ENCODE measurements at regions not wholly inside any gene's neighbourhood (a gene's known extent, or its start where the extent isn't known, plus 50 kb on each side); places are given as distances from the start of the nearest gene placed in this dataset.
"Not testable (repeated sequence)": the region's sequence is repeated elsewhere in the genome, so short reads cannot be mapped to it uniquely, and the experiment has no call there.

DNA sequence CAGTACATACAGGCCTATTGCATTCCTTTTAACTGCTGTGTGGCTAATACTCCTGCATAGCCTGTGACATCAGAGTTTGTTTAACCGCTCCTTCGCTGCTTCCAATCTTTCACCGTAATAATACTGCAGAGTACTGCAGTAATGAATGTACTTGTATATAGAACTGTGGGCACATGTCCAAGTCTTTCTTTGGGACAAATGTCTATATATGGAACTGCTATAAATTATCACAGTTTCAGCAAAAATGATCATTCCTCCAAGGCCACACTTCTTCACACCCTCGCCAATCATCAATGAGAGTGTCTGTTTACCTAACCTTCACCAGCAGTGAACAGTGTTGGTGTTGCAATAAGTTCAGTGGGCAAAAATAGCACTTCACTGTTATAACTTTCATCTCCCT, 230.4 kb downstream of the SP3 start:
- DNase-seq (no peak), ATAC-seq (no peak)
- H3K4me1 Mint-ChIP-seq (ENCODE audit: low read depth), result no peaks in the 10 kb centered on the region
- H3K27me3 Mint-ChIP-seq (ENCODE audit: low read depth), result peaks cover 6% of the 10 kb centered on the region
- peaks cover 9% of the 10 kb centered on the region for H3K9me3 Mint-ChIP-seq
- H3K36me3 Mint-ChIP-seq (ENCODE audit: insufficient read depth), result no peaks in the 10 kb centered on the region
- no peak overlapping the region for H3K4me3 Mint-ChIP-seq

DNA sequence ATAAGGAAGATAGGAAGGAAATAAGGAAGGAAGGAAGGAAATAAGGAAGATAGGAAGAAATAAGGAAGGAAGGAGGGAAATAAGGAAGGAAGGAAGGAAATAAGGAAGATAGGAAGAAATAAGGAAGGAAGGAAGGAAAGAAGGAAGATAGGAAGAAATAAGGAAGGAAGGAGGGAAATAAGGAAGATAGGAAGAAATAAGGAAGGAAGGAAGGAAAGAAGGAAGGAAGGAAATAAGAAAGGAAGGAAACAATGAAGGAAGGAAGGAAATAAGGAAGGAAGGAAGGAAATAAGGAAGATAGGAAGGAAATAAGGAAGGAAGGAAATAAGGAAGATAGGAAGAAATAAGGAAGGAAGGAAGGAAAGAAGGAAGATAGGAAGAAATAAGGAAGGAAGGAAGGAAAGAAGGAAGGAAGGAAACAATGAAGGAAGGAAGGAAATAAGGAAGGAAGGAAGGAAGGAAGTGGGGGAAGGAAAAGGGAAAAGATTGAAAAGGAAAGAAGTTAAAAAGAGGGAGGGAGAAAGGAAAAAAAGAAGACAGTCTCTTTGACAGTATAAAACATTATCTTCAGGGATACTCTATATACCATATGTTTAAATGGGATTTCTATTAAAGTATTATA, 227.1 kb downstream of the SP3 start:
- not testable (repeated sequence) for DNase-seq; H3K9me3 Mint-ChIP-seq; ATAC-seq; H3K36me3 Mint-ChIP-seq (ENCODE audit: insufficient read depth); H3K4me1 Mint-ChIP-seq (ENCODE audit: low read depth); H3K4me3 Mint-ChIP-seq
- peaks cover 20% of the 10 kb centered on the region for H3K27me3 Mint-ChIP-seq (ENCODE audit: low read depth)

DNA sequence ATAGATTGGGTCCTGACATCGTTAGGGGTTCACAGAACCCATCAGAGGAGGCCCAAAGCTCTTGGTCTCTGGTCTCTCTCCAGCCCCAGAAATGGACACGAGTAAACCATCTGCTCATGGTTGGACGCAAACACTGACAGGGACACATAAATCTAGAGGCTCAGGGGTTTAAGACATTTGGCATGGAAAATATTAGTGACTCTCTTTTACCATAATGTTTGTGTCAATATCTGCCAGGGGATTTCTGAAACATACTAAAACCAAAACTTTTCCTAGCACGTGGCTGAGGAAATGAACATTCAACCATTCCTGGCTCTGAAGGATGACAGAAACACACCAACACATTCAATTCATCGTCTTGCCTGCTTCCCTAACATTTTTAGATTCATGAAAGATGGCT, 226.2 kb downstream of the SP3 start:
- H3K4me1 Mint-ChIP-seq (ENCODE audit: low read depth), result no peaks in the 10 kb centered on the region
- H3K27me3 Mint-ChIP-seq (ENCODE audit: low read depth), result peaks cover 22% of the 10 kb centered on the region
- H3K9me3 Mint-ChIP-seq, result peaks cover 9% of the 10 kb centered on the region

DNA sequence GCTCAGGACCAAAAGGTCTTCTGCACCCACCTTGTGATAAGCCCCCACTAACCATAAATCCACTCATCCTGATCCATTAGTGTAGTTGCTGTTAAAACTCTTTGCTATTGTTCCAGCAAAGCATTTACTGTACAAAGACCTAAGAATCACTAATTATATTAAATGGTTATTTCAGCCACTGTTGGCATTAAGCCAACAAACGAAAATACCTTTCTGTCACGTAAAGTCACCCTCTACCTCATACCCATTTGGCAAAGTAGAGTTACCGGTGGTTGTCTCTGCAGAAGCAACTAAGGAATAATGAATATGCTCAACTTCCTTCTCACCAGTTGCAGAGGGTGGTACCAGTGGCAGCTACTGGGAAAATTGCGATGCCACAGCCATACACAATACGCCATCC, 224.5 kb downstream of the SP3 start:
- DNase-seq (no peak), ATAC-seq (no peak)
- no peaks in the 10 kb centered on the region for H3K4me1 Mint-ChIP-seq (ENCODE audit: low read depth)
- H3K9me3 Mint-ChIP-seq, result peaks cover 9% of the 10 kb centered on the region
- peaks cover 26% of the 10 kb centered on the region for H3K27me3 Mint-ChIP-seq (ENCODE audit: low read depth)
- no peaks in the 10 kb centered on the region for H3K36me3 Mint-ChIP-seq (ENCODE audit: insufficient read depth)
- no peak overlapping the region for H3K4me3 Mint-ChIP-seq

More for the DNA sequence above, 226.2 kb downstream of the SP3 start:
- Mint-ChIP-seq H3K4me3 (no peak overlapping the region), H3K36me3 (ENCODE audit: insufficient read depth) (no peaks in the 10 kb centered on the region)
- ATAC-seq (no peak), DNase-seq (no peak)

DNA sequence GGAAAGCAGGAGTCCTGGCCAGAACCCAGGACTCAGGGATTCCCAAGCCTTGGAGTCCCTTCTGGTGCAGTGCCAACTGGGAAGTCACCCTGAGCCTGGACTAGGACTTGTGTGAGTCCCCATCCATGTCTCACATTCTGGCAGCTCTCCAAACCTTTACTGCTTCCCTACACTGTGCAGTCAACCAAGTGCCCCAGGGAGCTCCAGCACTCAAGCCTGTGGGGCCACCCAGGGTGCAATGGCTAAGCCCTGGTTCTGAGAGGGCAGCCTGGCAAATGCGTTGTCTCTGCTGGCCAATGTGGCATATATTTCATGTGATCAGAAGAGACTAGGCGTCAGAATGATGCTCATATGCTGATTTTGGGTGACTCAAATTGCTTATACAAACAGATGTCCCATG, 223.4 kb downstream of the SP3 start:
- Mint-ChIP-seq H3K27me3 (ENCODE audit: low read depth) (peaks cover 26% of the 10 kb centered on the region), H3K4me1 (ENCODE audit: low read depth) (no peaks in the 10 kb centered on the region), H3K4me3 (no peak overlapping the region), H3K36me3 (ENCODE audit: insufficient read depth) (no peaks in the 10 kb centered on the region), H3K9me3 (peaks cover 9% of the 10 kb centered on the region)
- DNase-seq (no peak), ATAC-seq (no peak)

DNA sequence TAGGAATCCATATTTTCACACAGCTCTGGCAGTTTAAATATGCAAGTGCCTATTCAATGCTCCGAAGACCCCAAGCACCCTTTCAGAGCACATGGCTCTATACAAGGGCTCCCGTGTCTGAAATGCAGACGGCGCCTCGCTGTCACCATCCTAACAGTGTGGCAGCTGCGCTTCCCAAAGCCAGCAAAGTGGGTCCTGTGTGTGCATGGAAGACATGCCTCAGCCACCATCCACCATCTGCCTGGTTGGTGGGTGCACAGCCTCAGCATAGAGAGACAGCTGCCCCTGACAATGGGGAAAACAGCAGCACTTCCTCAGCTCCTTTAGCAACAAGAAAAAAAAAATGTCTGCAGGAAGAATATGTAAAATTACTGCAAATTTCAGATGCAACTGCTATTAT, 218.1 kb downstream of the SP3 start:
- Mint-ChIP-seq H3K4me1 (ENCODE audit: low read depth) (no peaks in the 10 kb centered on the region), H3K36me3 (ENCODE audit: insufficient read depth) (no peaks in the 10 kb centered on the region)

DNA sequence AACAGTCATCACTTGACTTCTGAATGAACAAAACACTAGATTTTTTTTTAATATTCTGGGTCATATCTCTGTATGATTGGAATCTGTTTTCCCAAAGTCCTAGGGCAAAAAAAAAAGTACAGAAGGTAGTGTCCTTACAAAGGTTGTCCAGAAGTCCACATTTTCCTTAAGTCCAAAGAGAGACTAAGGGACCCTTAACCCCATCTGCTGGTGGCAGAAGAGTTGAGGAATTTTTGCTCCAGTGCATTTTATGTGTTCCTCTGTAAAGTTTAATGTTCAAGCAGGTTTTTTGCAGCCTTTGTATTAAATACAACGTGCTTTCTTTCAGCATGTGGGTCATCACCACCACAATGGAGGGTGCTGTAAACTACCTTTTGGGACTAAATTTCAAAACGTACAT, 215.9 kb downstream of the SP3 start:
- no peak for DNase-seq
- Mint-ChIP-seq H3K9me3 (no peaks in the 10 kb centered on the region), H3K4me1 (ENCODE audit: low read depth) (no peaks in the 10 kb centered on the region), H3K27me3 (ENCODE audit: low read depth) (peaks cover 10% of the 10 kb centered on the region), H3K4me3 (no peak overlapping the region), H3K36me3 (ENCODE audit: insufficient read depth) (no peaks in the 10 kb centered on the region)
- no peak for ATAC-seq

More for the DNA sequence above, 218.1 kb downstream of the SP3 start:
- Mint-ChIP-seq H3K27me3 (ENCODE audit: low read depth) (peaks cover 23% of the 10 kb centered on the region), H3K4me3 (no peak overlapping the region), H3K9me3 (no peaks in the 10 kb centered on the region)
- ATAC-seq (no peak), DNase-seq (no peak)

DNA sequence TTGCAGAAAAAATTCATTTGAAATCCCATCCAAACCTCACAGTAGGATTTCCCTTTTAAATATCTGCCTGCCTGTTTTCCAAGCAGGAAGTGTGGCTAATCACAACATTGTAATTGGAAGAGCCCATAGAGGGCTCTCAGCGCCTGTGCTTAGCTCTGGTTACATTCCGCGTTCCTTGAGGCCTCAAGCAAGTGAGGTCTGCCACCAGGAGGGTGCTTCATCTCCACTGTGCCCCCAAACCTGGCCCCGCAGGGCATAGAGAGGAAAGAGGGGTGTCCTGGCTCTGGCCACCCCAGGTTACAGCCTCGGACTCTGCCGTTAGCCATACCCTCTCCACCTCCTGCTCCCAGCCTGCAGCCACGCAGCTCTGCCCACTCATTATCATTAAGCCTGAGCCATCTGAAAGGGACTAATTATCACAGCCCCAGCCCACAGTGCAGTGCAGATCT, 214.8 kb downstream of the SP3 start:
- H3K27me3 Mint-ChIP-seq (ENCODE audit: low read depth), result peaks cover 8% of the 10 kb centered on the region
- DNase-seq (no peak), ATAC-seq (no peak)
- H3K36me3 Mint-ChIP-seq (ENCODE audit: insufficient read depth), result no peaks in the 10 kb centered on the region
- no peak overlapping the region for H3K4me3 Mint-ChIP-seq
- H3K4me1 Mint-ChIP-seq (ENCODE audit: low read depth), result no peaks in the 10 kb centered on the region
- no peaks in the 10 kb centered on the region for H3K9me3 Mint-ChIP-seq

DNA sequence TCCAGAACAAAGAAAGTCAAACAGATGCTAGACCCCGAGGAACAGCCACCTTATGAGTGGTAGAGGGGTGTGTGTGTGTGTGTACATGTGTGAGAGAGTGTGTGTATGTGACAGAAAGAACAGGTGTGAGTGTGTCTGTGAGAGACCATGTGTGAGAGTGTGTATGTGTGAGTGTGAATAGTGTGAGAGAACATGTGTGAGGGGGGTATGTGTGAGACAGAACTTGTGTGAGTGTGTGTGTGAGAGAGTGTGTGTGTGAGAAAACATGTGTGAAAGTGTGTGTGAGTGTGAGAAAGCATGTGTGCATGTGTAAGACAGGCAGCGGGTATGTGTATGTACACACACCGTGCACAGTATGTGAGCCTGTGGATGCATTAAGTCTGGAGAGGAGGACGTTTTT, 214.3 kb downstream of the SP3 start:
- Mint-ChIP-seq H3K27me3 (ENCODE audit: low read depth) (peaks cover 8% of the 10 kb centered on the region), H3K4me1 (ENCODE audit: low read depth) (no peaks in the 10 kb centered on the region), H3K36me3 (ENCODE audit: insufficient read depth) (no peaks in the 10 kb centered on the region), H3K9me3 (no peaks in the 10 kb centered on the region), H3K4me3 (no peak overlapping the region)
- DNase-seq (no peak), ATAC-seq (no peak)

DNA sequence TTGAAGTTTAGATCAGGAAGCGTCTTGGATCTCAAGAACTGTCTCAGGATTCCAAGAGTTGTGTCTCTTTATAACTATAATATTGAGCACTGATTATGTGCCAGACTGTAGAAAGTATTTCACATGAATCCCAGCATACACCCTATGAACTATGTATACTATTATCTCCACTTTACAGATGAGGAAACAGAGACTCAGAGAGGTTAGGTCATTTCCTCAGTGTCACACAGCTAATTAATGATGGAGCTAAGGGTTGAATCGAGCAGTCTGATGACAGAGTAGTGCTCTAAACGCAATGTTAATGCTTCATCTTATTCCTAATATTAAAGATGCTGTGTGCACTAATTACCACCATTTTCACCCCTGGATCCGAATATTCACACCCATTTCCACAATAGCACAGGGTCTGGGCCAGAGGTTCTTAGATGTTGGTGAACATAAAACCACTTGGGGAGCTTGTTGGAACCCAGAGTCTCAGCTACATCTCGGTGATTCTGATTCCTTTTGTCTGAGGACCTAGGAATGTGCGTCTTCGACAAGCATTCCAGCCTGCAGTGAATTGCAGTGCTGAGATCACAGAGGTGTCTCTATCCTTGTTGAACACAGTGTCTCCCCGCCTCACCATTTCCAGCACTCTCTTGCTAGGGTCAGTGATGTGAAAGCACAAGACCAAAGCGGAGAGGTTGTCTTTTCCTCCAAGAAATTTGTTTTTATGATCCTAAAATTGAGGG, 213.8 kb downstream of the SP3 start:
- Mint-ChIP-seq H3K4me3 (no peak overlapping the region), H3K4me1 (ENCODE audit: low read depth) (no peaks in the 10 kb centered on the region), H3K36me3 (ENCODE audit: insufficient read depth) (no peaks in the 10 kb centered on the region)

DNA sequence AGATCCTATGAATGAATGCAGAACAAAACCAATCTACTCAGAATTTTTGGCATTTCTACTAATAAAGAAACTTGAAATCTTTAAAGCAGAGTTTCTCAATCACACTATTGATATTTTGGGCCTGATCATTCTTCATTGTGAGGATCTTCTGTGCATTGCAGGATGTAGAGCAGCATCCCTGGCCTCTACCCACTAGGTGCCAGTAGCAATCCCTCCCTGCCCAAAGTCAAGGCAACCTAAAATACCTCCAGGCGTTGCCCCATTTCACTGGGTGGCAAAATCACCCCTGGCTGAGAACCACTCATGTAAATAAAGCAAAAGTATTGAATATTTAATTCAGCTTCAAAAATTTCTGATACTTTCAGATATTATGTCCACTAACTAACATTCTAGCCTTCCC, 213.0 kb downstream of the SP3 start:
- Mint-ChIP-seq H3K27me3 (ENCODE audit: low read depth) (peaks cover 8% of the 10 kb centered on the region), H3K36me3 (ENCODE audit: insufficient read depth) (no peaks in the 10 kb centered on the region)
- no peak for DNase-seq

More for the DNA sequence above, 213.8 kb downstream of the SP3 start:
- no peak for ATAC-seq
- DNase-seq, result no peak
- no peaks in the 10 kb centered on the region for H3K9me3 Mint-ChIP-seq
- H3K27me3 Mint-ChIP-seq (ENCODE audit: low read depth), result peaks cover 8% of the 10 kb centered on the region

DNA sequence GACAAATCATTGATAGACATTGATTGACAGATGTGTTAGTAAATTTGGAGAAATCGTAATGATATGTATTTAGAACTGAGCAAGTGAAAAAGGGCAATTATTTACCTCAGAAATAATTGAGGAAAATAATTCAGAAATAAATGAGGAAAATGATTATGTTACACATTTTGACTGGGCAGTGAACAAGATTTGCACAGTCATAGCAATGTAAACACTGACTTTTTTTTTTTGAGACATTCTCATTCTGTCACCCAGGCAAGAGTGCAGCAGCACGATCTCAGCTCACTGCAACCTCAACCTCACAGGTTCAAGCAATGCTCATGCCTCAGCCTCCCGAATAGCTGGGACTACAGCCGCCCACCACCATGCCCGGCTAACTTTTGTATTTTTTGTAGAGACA, 211.7 kb downstream of the SP3 start:
- no peaks in the 10 kb centered on the region for H3K4me1 Mint-ChIP-seq (ENCODE audit: low read depth)

More for the DNA sequence above, 213.0 kb downstream of the SP3 start:
- Mint-ChIP-seq H3K4me1 (ENCODE audit: low read depth) (no peaks in the 10 kb centered on the region), H3K9me3 (no peaks in the 10 kb centered on the region), H3K4me3 (no peak overlapping the region)
- no peak for ATAC-seq

DNA sequence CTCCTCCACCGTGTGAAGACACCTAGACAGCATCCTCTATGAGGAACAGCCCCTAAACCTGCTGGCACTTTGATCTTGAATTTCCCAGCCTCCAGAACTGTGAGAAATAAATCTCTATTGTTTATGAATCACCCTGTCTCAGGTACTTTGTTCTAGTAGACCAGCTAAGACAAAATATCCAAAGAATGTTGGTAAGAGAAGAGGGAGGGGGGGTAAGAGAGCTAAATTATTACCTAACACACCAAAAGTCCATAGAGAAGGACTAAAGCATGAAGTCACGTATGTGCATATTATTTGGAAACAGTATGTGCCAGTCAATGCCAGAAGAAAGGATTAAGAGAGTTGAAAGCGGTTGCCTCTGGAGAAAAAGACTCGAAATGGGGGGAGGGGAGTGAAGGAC, 211.0 kb downstream of the SP3 start:
- Mint-ChIP-seq H3K4me1 (ENCODE audit: low read depth) (no peaks in the 10 kb centered on the region), H3K27me3 (ENCODE audit: low read depth) (peaks cover 10% of the 10 kb centered on the region), H3K36me3 (ENCODE audit: insufficient read depth) (no peaks in the 10 kb centered on the region), H3K9me3 (no peaks in the 10 kb centered on the region), H3K4me3 (no peak overlapping the region)
- ATAC-seq, result no peak
- DNase-seq, result no peak

More for the DNA sequence above, 211.7 kb downstream of the SP3 start:
- H3K4me3 Mint-ChIP-seq, result no peak overlapping the region
- peaks cover 10% of the 10 kb centered on the region for H3K27me3 Mint-ChIP-seq (ENCODE audit: low read depth)
- DNase-seq (no peak), ATAC-seq (no peak)
- H3K36me3 Mint-ChIP-seq (ENCODE audit: insufficient read depth), result no peaks in the 10 kb centered on the region
- no peaks in the 10 kb centered on the region for H3K9me3 Mint-ChIP-seq

DNA sequence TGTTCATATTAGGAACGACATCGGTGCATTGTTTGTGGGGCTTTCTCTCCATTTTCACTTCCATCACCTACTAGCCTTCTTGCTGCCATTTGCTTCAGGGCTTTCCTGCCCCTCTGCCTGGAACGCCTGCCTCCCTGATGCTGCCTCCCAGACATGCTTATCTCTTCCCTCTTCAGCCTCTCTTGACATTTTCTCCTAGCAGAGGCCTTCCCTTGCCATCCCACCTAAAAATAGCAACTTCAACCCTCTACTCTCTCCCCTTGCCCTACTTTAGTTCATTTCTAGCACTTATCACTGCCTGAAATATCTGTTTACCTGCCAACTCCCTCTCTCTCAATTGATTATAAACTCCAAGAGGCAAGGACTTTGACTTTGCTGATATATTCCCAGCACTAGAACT, 210.3 kb downstream of the SP3 start:
- Mint-ChIP-seq H3K27me3 (ENCODE audit: low read depth) (peaks cover 11% of the 10 kb centered on the region), H3K9me3 (no peaks in the 10 kb centered on the region), H3K4me1 (ENCODE audit: low read depth) (no peaks in the 10 kb centered on the region), H3K4me3 (no peak overlapping the region), H3K36me3 (ENCODE audit: insufficient read depth) (no peaks in the 10 kb centered on the region)
- DNase-seq (no peak), ATAC-seq (no peak)

DNA sequence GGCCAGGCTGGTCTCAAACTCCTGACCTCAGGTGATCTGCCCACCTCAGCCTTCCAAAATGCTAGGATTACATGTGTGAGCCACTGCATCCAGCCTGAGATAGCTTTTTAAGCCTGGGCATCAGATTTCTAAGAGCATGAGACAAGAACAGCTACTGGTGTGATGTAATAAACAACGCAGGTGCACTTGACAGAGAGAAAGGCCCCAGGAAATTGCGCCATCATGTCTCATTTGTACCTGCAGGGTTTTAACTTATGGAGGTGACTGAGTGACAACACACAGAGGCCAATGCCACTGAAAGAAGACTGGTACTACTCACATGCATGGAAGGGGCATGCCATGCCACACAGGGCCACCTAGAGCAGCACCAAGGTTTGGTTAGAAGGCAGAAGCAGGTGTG, 209.4 kb downstream of the SP3 start:
- H3K9me3 Mint-ChIP-seq, result no peaks in the 10 kb centered on the region
- no peaks in the 10 kb centered on the region for H3K4me1 Mint-ChIP-seq (ENCODE audit: low read depth)
- H3K4me3 Mint-ChIP-seq, result no peak overlapping the region
- peaks cover 7% of the 10 kb centered on the region for H3K27me3 Mint-ChIP-seq (ENCODE audit: low read depth)
- H3K36me3 Mint-ChIP-seq (ENCODE audit: insufficient read depth), result no peaks in the 10 kb centered on the region
- DNase-seq (no peak), ATAC-seq (no peak)
